ENCODE measurements at regions not wholly inside any gene's neighbourhood (a gene's known extent, or its start where the extent isn't known, plus 50 kb on each side); places are given as distances from the start of the nearest gene placed in this dataset.
"Not testable (repeated sequence)": the region's sequence is repeated elsewhere in the genome, so short reads cannot be mapped to it uniquely, and the experiment has no call there.

DNA sequence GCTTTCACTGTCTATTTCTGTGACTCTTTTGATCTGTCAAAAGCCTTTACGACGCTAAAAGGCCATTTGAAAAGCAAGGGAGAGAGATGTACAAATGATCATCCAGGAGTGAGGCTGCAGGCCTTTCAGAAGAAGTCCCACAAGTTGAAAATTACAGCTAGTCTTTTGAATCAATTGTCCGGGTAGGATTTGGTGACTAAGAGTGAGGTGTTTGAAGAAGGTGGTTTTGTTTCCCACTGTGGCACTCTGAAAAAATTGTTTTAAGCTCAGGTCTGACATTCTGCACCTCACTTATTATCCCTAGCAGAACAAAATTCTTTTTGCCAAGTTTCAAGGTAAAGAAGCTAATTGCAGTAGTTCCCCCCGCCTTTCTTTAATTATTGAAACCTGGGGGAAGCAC lies 50.8 kb upstream of the TMEM108 start:
- no peak overlapping the region for H3K4me3 ChIP-seq (replicated peaks in 1 of 2; ENCODE audit: low read depth in 2 of 2, low read length in 2 of 2)

DNA sequence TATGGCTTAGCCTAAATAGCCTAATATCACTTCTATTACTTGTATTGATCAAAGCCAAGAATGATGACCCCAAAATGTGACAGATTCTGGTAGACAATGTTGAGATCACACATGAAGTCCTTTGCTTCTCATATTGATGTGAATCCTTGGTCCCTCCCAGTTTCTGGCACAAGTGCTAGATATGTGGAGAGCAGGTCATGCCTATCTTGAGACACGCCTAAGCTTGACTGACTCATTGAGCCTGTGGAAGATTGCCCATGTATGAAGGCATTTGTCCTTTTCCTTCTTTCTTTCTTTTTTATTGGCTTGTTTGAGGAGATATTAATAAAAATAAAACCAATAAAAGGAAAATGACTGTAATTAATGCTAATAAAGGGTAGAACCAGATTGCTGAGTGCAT lies 54.0 kb upstream of the TMEM108 start:
- no peak for DNase-seq (ENCODE audit: low read depth in 2 of 2)
- TF ChIP-seq, protein P1, sequence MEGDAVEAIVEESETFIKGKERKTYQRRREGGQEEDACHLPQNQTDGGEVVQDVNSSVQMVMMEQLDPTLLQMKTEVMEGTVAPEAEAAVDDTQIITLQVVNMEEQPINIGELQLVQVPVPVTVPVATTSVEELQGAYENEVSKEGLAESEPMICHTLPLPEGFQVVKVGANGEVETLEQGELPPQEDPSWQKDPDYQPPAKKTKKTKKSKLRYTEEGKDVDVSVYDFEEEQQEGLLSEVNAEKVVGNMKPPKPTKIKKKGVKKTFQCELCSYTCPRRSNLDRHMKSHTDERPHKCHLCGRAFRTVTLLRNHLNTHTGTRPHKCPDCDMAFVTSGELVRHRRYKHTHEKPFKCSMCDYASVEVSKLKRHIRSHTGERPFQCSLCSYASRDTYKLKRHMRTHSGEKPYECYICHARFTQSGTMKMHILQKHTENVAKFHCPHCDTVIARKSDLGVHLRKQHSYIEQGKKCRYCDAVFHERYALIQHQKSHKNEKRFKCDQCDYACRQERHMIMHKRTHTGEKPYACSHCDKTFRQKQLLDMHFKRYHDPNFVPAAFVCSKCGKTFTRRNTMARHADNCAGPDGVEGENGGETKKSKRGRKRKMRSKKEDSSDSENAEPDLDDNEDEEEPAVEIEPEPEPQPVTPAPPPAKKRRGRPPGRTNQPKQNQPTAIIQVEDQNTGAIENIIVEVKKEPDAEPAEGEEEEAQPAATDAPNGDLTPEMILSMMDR (IDR thresholded peaks at IDR 0.05; ENCODE audit: low read depth, low read length) = no peak
- no peak overlapping the region for H3K4me3 ChIP-seq (replicated peaks in 1 of 2; ENCODE audit: low read depth in 2 of 2, low read length in 2 of 2)

More for the DNA sequence above, 50.8 kb upstream of the TMEM108 start:
- TF ChIP-seq, protein P1 (IDR thresholded peaks at IDR 0.05; ENCODE audit: low read depth, low read length) = no peak
- no peak for DNase-seq (ENCODE audit: low read depth in 2 of 2)

- DNase-seq (ENCODE audit: low read depth in 2 of 2) = no peak
- TF ChIP-seq, protein P1 (IDR thresholded peaks at IDR 0.05; ENCODE audit: low read depth, low read length) = no peak
- H3K4me3 ChIP-seq (replicated peaks in 1 of 2; ENCODE audit: low read depth in 2 of 2, low read length in 2 of 2) = no peak overlapping the region
Observed at GRCh38 chr3:132983143-132983770, 54.9 kb upstream of the TMEM108 start.

GRCh38 chr3:132981719-132982118 lies 56.5 kb upstream of the TMEM108 start:
- no peak for DNase-seq (ENCODE audit: low read depth in 2 of 2)
- no peak overlapping the region for H3K4me3 ChIP-seq (replicated peaks in 1 of 2; ENCODE audit: low read depth in 2 of 2, low read length in 2 of 2)
- TF ChIP-seq, protein P1 (IDR thresholded peaks at IDR 0.05; ENCODE audit: low read depth, low read length) = no peak

GRCh38 chr3:132980102-132980501 lies 58.1 kb upstream of the TMEM108 start:
- DNase-seq (ENCODE audit: low read depth in 2 of 2) = no peak
- no peak overlapping the region for H3K4me3 ChIP-seq (replicated peaks in 1 of 2; ENCODE audit: low read depth in 2 of 2, low read length in 2 of 2)
- TF ChIP-seq, protein P1 (IDR thresholded peaks at IDR 0.05; ENCODE audit: low read depth, low read length) = no peak

DNA sequence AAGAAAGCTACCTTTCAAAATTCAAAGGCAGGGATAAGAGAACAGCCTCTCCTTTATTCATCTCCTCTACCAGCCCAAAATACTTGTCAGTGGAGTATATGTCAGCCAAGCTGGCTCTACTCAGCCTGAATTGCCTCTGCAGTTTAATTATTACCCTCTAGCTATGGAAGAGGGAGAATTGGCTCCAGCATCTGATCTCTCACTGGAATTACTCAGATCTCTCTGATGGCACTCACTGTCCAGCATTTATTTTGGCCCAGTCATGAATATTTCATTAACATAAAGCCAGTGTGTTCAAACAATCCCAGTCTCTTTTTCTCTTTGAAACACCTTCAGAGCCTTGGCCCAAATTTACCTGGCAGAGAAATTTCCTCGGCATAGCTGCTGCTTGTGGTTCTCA lies 58.6 kb upstream of the TMEM108 start:
- TF ChIP-seq, protein P1 (IDR thresholded peaks at IDR 0.05; ENCODE audit: low read depth, low read length) = no peak
- no peak overlapping the region for H3K4me3 ChIP-seq (replicated peaks in 1 of 2; ENCODE audit: low read depth in 2 of 2, low read length in 2 of 2)
- no peak for DNase-seq (ENCODE audit: low read depth in 2 of 2)

- not testable (repeated sequence) for DNase-seq (ENCODE audit: low read depth in 2 of 2); H3K4me3 ChIP-seq (replicated peaks in 1 of 2; ENCODE audit: low read depth in 2 of 2, low read length in 2 of 2)
Observed at GRCh38 chr3:132978946-132979345, 59.2 kb upstream of the TMEM108 start.
